ENCODE measurements at regions not wholly inside any gene's neighbourhood (a gene's known extent, or its start where the extent isn't known, plus 50 kb on each side); places are given as distances from the start of the nearest gene placed in this dataset.

- TF ChIP-seq POLR2A (IDR thresholded peaks at IDR 0.05; ENCODE audit: low read length): no peak
- no peak for TF ChIP-seq GATA1 (IDR thresholded peaks at IDR 0.05; ENCODE audit: low read depth, low read length)
Observed at GRCh38 chr1:36614991-36615390, 132.3 kb upstream of the CSF3R start.

Data from erythroblast (primary cell).